ENCODE measurements at regions not wholly inside any gene's neighbourhood (a gene's known extent, or its start where the extent isn't known, plus 50 kb on each side); places are given as distances from the start of the nearest gene placed in this dataset.

DNA sequence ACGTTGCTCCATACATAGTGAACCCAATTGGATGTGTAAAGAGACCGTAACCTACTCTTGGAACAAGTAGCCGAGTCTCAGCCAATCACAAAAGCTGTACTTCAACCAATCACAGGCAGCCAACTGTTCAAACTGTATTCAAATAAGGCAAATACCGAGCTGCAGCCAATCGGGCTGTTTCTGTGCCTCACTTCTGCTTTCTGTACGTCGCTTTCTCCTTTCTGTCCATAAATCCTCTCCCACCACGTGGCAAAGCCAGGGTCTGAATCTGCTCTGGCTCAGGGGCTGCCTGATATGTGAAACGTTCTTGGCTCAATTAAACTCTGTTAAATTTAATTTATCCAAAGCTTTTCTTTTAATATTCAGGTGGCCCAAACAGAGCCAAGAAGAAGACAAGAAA is 210.3 kb downstream of the URB2 start:
- ChIA-PET POLR2A (no interaction called here), CTCF (interaction anchor here (0.9 kb wide), 1 partner anchor 13 kb away, joined by 4 read pairs; no protein-coding TSS in a partner anchor)
- Mint-ChIP-seq H3K4me1 (peaks cover 10% of the 10 kb centered on the region), H3K27me3 (ENCODE audit: low read depth) (no peaks in the 10 kb centered on the region; the same call in 1 of the 2 replicates), H3K9me3 (0 out of 2 replicates have a peak, but pooled peaks cover 4% of the 10 kb centered on the region), H3K36me3 (no peaks in the 10 kb centered on the region), H3K4me3 (no peak overlapping the region), H3K27ac (no peak overlapping the region)
- ATAC-seq: no peak
- TF ChIP-seq, protein P1, sequence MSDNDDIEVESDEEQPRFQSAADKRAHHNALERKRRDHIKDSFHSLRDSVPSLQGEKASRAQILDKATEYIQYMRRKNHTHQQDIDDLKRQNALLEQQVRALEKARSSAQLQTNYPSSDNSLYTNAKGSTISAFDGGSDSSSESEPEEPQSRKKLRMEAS (CRISPR knock-in tag; IDR thresholded peaks at IDR 0.05): no peak
- TF ChIP-seq, protein P2, sequence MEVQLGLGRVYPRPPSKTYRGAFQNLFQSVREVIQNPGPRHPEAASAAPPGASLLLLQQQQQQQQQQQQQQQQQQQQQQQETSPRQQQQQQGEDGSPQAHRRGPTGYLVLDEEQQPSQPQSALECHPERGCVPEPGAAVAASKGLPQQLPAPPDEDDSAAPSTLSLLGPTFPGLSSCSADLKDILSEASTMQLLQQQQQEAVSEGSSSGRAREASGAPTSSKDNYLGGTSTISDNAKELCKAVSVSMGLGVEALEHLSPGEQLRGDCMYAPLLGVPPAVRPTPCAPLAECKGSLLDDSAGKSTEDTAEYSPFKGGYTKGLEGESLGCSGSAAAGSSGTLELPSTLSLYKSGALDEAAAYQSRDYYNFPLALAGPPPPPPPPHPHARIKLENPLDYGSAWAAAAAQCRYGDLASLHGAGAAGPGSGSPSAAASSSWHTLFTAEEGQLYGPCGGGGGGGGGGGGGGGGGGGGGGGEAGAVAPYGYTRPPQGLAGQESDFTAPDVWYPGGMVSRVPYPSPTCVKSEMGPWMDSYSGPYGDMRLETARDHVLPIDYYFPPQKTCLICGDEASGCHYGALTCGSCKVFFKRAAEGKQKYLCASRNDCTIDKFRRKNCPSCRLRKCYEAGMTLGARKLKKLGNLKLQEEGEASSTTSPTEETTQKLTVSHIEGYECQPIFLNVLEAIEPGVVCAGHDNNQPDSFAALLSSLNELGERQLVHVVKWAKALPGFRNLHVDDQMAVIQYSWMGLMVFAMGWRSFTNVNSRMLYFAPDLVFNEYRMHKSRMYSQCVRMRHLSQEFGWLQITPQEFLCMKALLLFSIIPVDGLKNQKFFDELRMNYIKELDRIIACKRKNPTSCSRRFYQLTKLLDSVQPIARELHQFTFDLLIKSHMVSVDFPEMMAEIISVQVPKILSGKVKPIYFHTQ (CRISPR knock-in tag; IDR thresholded peaks at IDR 0.05): no peak
- TF ChIP-seq ZNF671 (CRISPR knock-in tag; IDR thresholded peaks at IDR 0.05) (no peak), ZNF416 (CRISPR knock-in tag; IDR thresholded peaks at IDR 0.05) (no peak), GABPB1 (CRISPR knock-in tag; IDR thresholded peaks at IDR 0.05) (no peak), TEAD1 (CRISPR knock-in tag; IDR thresholded peaks at IDR 0.05) (no peak), FOXJ3 (CRISPR knock-in tag; IDR thresholded peaks at IDR 0.05; ENCODE audit: borderline replicate concordance) (no peak), E2F5 (CRISPR knock-in tag; IDR thresholded peaks at IDR 0.05) (no peak), TEAD4 (CRISPR knock-in tag; IDR thresholded peaks at IDR 0.05) (no peak), TCF7 (CRISPR knock-in tag; IDR thresholded peaks at IDR 0.05; ENCODE audit: low read depth) (no peak), GTF2I (CRISPR knock-in tag; conservative IDR thresholded peaks at IDR 0.05) (no peak), KAT7 (CRISPR knock-in tag; IDR thresholded peaks at IDR 0.05; ENCODE audit: borderline replicate concordance) (no peak), HMGXB4 (CRISPR knock-in tag; IDR thresholded peaks at IDR 0.05) (no peak), EMX1 (CRISPR knock-in tag; IDR thresholded peaks at IDR 0.05) (no peak), ZNF396 (CRISPR knock-in tag; IDR thresholded peaks at IDR 0.05; ENCODE audit: borderline replicate concordance) (no peak), CREM (CRISPR knock-in tag; IDR thresholded peaks at IDR 0.05) (no peak), OVOL2 (CRISPR knock-in tag; IDR thresholded peaks at IDR 0.05; ENCODE audit: borderline replicate concordance) (no peak), AFF4 (CRISPR knock-in tag; IDR thresholded peaks at IDR 0.05; ENCODE audit: borderline replicate concordance) (no peak)
- TF ChIP-seq, protein P3, sequence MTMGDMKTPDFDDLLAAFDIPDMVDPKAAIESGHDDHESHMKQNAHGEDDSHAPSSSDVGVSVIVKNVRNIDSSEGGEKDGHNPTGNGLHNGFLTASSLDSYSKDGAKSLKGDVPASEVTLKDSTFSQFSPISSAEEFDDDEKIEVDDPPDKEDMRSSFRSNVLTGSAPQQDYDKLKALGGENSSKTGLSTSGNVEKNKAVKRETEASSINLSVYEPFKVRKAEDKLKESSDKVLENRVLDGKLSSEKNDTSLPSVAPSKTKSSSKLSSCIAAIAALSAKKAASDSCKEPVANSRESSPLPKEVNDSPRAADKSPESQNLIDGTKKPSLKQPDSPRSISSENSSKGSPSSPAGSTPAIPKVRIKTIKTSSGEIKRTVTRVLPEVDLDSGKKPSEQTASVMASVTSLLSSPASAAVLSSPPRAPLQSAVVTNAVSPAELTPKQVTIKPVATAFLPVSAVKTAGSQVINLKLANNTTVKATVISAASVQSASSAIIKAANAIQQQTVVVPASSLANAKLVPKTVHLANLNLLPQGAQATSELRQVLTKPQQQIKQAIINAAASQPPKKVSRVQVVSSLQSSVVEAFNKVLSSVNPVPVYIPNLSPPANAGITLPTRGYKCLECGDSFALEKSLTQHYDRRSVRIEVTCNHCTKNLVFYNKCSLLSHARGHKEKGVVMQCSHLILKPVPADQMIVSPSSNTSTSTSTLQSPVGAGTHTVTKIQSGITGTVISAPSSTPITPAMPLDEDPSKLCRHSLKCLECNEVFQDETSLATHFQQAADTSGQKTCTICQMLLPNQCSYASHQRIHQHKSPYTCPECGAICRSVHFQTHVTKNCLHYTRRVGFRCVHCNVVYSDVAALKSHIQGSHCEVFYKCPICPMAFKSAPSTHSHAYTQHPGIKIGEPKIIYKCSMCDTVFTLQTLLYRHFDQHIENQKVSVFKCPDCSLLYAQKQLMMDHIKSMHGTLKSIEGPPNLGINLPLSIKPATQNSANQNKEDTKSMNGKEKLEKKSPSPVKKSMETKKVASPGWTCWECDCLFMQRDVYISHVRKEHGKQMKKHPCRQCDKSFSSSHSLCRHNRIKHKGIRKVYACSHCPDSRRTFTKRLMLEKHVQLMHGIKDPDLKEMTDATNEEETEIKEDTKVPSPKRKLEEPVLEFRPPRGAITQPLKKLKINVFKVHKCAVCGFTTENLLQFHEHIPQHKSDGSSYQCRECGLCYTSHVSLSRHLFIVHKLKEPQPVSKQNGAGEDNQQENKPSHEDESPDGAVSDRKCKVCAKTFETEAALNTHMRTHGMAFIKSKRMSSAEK (CRISPR knock-in tag; IDR thresholded peaks at IDR 0.05; ENCODE audit: borderline replicate concordance): no peak
- DNase-seq (ENCODE audit: low spot score): no peak
